Aorta (tissue), 5 donors: ENCODE measurements at regions not wholly inside any gene's neighbourhood (a gene's known extent, or its start where the extent isn't known, plus 50 kb on each side); places are given as distances from the start of the nearest gene placed in this dataset.

Experiments used
- ATAC-seq: fragments of 200-7000 bp; cut with Tn5 transposase; one replicate; pipeline ENCODE4 v1.9.1; 2022; ENCODE audit warnings: moderate library complexity; ENCODE audit not compliant: low FRiP score
- DNase-seq, 2 donors: peaks; one replicate each; pipeline ENCODE4 v3.0.0-alpha.2; 2020
- H3K27ac ChIP-seq, 2 donors: one replicate each; pipeline ENCODE4 v1.5.1; 2013; ENCODE audit warnings: low read length in 2 of 2, mild to moderate bottlenecking in 2 of 2, moderate library complexity in 2 of 2, control low read depth in 1 of 2, inconsistent platforms in 1 of 2, low read depth in 1 of 2
- H3K27me3 ChIP-seq, 2 donors: one replicate each; pipeline ENCODE4 v1.6.1; 2013; ENCODE audit warnings: control low read depth in 1 of 2, low read length in 1 of 2, mild to moderate bottlenecking in 1 of 2, moderate library complexity in 1 of 2; ENCODE audit not compliant: insufficient read depth in 2 of 2, control insufficient read depth in 1 of 2
- H3K36me3 ChIP-seq, 2 donors: one replicate each; pipeline ENCODE4 v1.6.1; 2013; ENCODE audit warnings: control low read depth in 1 of 2, low read length in 1 of 2, mild to moderate bottlenecking in 1 of 2; ENCODE audit not compliant: insufficient read depth in 2 of 2, control insufficient read depth in 1 of 2
- H3K4me1 ChIP-seq, 2 donors: one replicate each; pipeline ENCODE4 v1.6.1; 2013; ENCODE audit warnings: low read length in 2 of 2, control low read depth in 1 of 2, mild to moderate bottlenecking in 1 of 2, moderate library complexity in 1 of 2; ENCODE audit not compliant: insufficient read depth in 2 of 2, control insufficient read depth in 1 of 2
- H3K4me3 ChIP-seq, 2 donors: one replicate each; pipeline ENCODE4 v1.5.1; 2013; ENCODE audit warnings: low read length in 2 of 2, control low read depth in 1 of 2, mild to moderate bottlenecking in 1 of 2
- H3K9me3 ChIP-seq: one replicate; pipeline ENCODE4 v1.6.1; 2013; ENCODE audit warnings: mild to moderate bottlenecking, low read length; ENCODE audit not compliant: control insufficient read depth
- WGBS, 2 donors: extraction: QIAGEN DNeasy Blood & Tissue Kit; methylation state at CpG; one replicate each; pipeline ENCODE4 v1.1.7; 2013; 5-methylcytosine and 5-hydroxymethylcytosine counted together
- intact Hi-C, 2 donors: fragments of 100-400 bp; cut with DNase I; formaldehyde crosslinking; loops; one replicate each; pipeline versions ENCODE4 v1.14.2 to v1.15.0; 2022
- donor health status: healthy with polysubstance abuse.
- donor health status: Bipolar disorder and iron deficiency.
- donor health status: DM: no; HTN: no; CAD: no.
- donor health status: DM: no; HTN: no; CAD: no.
- donor health status: DM: yes; HTN: yes; CAD: no.

DNA sequence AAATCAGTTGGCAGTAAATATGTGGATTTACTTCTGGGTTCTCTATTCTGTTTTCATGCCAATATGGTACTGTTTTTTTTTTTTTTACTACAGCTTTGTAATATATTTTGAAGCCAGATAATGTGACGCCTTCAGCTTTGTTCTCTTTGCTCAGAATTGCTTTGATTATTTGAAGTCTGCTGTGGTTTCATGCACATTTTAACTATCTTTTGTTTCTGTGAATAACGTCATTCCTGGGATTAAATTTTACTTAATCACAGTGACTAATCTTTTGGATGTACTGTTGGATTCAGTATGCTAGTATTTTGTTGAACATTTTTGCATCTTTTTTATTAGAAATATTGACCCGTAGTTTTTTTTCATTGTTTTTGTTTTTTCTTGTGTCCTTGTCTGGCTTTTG is 576.5 kb downstream of the ZNF385D start:
- Histone ChIP-seq H3K4me1 (no peaks in the 10 kb centered on the region), H3K36me3 (peaks cover 0 to 3% of the 10 kb centered on the region in 2 donors), H3K9me3 (peaks cover 7% of the 10 kb centered on the region), H3K4me3 (no peak overlapping the region), H3K27ac (no peak overlapping the region), H3K27me3 (no peaks in the 10 kb centered on the region)
- ATAC-seq (no peak), DNase-seq (no peak)
- intact Hi-C loops = no loop called here
- WGBS, 2 donors = 52 to 54% methylated on average over 3 of the region's 3 CpGs

DNA sequence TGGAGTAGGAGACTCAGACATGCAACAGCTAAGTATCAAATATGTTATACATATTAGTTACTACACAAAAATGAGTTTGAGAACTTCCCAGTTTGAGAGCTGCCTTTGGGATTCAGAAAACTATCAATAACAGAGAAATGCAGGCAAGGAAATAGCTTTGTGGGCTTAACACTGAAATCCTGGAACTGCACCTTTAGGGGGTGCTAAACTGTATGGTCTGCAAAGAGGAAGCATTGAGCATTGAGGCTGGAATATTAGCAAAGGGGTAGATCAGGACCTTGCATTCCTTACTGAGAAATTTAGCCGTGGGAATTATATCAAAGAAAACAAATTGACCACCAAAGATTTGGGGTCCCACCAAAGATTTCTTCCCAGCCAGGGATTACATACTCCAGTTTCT is 580.0 kb downstream of the ZNF385D start:
- DNase-seq (no peak), ATAC-seq (no peak)
- Histone ChIP-seq H3K36me3 (no peaks in the 10 kb centered on the region), H3K4me1 (no peaks in the 10 kb centered on the region), H3K9me3 (no peaks in the 10 kb centered on the region), H3K4me3 (no peak overlapping the region), H3K27ac (no peak overlapping the region), H3K27me3 (no peaks in the 10 kb centered on the region)
- 48% methylated on average over 1 of the region's 1 CpG for WGBS, 2 donors
- intact Hi-C loops = no loop called here

DNA sequence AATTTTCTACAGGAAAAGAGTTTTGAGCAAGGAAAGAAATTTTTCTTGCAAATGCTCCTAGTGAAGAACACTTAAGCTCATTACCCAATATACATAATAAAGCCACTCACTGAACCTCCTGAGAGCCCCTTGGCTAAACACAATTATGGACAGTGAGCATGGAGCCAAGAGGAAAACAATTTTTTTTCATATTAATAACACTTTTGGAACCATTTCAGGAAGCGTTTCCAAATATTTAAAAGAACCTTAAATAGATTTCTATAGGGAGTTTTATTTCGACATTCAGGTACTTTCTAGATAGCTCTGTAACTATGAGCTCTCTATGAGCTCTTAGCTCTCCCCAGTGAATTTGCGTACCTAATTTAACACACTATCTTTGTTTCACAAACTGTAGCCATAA is 581.1 kb downstream of the ZNF385D start:
- no peak overlapping the region for H3K4me3 ChIP-seq
- ATAC-seq (no peak), DNase-seq (no peak)
- H3K4me1 ChIP-seq = no peaks in the 10 kb centered on the region
- H3K9me3 ChIP-seq = no peaks in the 10 kb centered on the region
- WGBS, 2 donors = 53 to 60% methylated on average over 3 of the region's 3 CpGs
- no peak overlapping the region for H3K27ac ChIP-seq
- intact Hi-C loops = no loop called here
- H3K36me3 ChIP-seq = no peaks in the 10 kb centered on the region
- H3K27me3 ChIP-seq = no peaks in the 10 kb centered on the region

DNA sequence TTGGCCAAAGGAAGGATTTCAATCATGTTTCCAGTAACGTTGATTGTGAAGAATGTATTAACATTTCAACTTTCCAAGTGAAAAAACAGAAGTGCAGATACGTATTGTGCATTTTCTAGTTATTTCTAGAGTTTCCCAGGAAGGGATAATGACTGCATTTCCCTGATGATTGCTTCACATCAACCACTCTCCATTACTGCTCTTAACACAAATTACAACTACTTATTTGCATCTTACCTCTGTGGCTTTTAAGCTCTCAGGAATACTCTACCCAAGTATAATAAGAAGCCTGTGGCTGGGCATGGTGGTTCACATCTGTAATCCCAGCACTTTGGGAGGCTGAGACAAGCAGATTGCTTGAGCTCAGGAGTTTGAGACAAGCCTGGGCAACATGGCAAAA is 582.5 kb downstream of the ZNF385D start:
- no peak overlapping the region for H3K4me3 ChIP-seq
- ATAC-seq (no peak), DNase-seq (no peak)
- no peaks in the 10 kb centered on the region for H3K36me3 ChIP-seq
- no peak overlapping the region for H3K27ac ChIP-seq
- intact Hi-C loops = no loop called here
- WGBS, 2 donors = 64 to 77% methylated on average over 2 of the region's 2 CpGs
- no peaks in the 10 kb centered on the region for H3K9me3 ChIP-seq
- no peaks in the 10 kb centered on the region for H3K4me1 ChIP-seq
- no peaks in the 10 kb centered on the region for H3K27me3 ChIP-seq

DNA sequence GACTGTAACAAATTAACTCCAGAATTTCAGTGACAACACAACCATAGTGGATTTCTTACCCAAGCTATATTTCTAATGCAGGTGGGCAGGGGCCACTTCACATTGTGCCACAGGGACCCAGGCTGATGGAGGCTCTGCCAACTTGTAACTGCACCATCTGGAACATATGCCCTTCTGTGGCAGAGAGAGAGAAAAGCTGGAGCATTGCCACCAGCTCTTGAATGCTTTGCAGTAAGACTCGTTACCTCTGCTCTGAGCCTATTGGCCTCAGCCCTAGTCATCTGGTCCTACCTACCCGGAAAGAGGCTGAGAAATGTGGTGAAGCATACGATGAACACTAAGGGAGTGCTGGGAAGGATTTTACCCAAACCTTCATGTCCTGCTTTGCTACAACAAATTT is 587.1 kb downstream of the ZNF385D start:
- Histone ChIP-seq H3K27me3 (no peaks in the 10 kb centered on the region), H3K36me3 (no peaks in the 10 kb centered on the region), H3K27ac (no peak overlapping the region), H3K4me3 (no peak overlapping the region), H3K9me3 (no peaks in the 10 kb centered on the region), H3K4me1 (no peaks in the 10 kb centered on the region)
- WGBS, 2 donors = 60 to 70% methylated on average over 3 of the region's 3 CpGs
- intact Hi-C loops = no loop called here
- no peak for DNase-seq
- ATAC-seq = no peak

GRCh38 chr3:21159543-21159906 is 591.5 kb downstream of the ZNF385D start:
- intact Hi-C loops = no loop called here
- Histone ChIP-seq H3K27ac (no peak overlapping the region), H3K36me3 (no peaks in the 10 kb centered on the region), H3K9me3 (no peaks in the 10 kb centered on the region), H3K27me3 (no peaks in the 10 kb centered on the region), H3K4me1 (no peaks in the 10 kb centered on the region), H3K4me3 (no peak overlapping the region)
- no peak for DNase-seq
- 23 to 31% methylated on average over 2 of the region's 2 CpGs for WGBS, 2 donors
- no peak for ATAC-seq

DNA sequence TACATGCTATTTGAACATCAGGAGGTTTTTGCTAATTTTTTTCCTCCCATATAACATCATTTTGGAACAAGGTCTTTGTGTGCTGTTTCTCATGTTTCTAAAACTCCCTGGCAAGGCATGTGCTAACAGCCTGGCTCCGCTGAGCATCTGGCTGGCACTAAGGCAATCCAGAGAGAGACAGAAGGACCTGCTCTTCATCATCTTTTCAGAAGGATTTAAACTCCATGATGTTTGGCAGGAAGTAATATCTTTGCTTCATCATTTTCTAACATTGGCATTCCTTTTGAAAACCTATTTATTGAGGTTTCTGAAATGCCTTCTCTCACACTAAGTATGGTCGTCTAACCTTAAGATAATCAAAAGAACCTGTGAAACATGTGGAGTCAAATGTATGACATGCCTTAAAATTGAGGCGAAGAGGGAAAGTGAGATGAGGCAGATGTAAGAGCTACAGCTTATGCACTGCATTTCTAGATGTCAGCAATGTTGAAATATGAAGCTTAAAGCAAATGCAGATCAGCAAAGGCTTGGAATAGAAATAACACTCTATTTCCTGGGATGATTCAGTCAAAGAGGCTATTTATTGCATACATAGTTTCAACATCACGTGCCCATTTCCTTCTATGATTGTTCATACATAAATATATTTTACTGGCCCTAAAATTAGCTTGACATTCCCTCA is 592.0 kb downstream of the ZNF385D start:
- Histone ChIP-seq H3K4me3 (no peak overlapping the region), H3K4me1 (no peaks in the 10 kb centered on the region), H3K27ac (no peak overlapping the region), H3K9me3 (no peaks in the 10 kb centered on the region), H3K36me3 (no peaks in the 10 kb centered on the region), H3K27me3 (no peaks in the 10 kb centered on the region)
- WGBS, 2 donors = 15 to 18% methylated on average over 4 of the region's 4 CpGs
- ATAC-seq (no peak), DNase-seq (no peak)
- intact Hi-C loops = no loop called here

DNA sequence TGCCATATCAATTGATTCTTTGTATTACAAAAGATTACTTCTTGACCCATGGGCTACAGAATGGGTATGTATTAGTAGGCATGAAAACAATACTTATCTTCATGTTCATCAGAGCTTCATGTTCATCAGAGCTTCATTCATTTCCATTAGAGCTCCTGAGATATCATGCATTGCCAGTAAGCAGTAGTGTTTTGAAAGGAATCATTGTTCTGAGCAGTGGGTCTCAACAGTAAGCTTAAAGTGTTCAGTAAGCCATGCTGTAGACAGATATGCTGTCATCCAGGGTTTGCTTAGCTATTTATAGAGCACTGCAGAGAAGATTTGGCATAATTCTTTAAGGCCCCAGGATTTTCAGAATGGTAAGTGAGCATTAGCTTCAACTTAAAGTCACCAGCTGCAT is 596.1 kb downstream of the ZNF385D start:
- H3K4me3 ChIP-seq = no peak overlapping the region
- DNase-seq (no peak), ATAC-seq (no peak)
- no peaks in the 10 kb centered on the region for H3K36me3 ChIP-seq
- H3K4me1 ChIP-seq = no peaks in the 10 kb centered on the region
- no peaks in the 10 kb centered on the region for H3K27me3 ChIP-seq
- intact Hi-C loops = no loop called here
- no peaks in the 10 kb centered on the region for H3K9me3 ChIP-seq
- H3K27ac ChIP-seq = no peak overlapping the region

GRCh38 chr3:21152555-21152954 is 598.5 kb downstream of the ZNF385D start:
- no peak for DNase-seq
- no peaks in the 10 kb centered on the region for H3K9me3 ChIP-seq
- H3K4me3 ChIP-seq = no peak overlapping the region
- intact Hi-C loops = no loop called here
- WGBS, 2 donors = 72 to 75% methylated on average over 5 of the region's 5 CpGs
- H3K36me3 ChIP-seq = no peaks in the 10 kb centered on the region
- no peaks in the 10 kb centered on the region for H3K27me3 ChIP-seq
- no peak overlapping the region for H3K27ac ChIP-seq
- no peak for ATAC-seq
- H3K4me1 ChIP-seq = no peaks in the 10 kb centered on the region
